Vagina (tissue), 2 donors: ENCODE measurements at regions not wholly inside any gene's neighbourhood (a gene's known extent, or its start where the extent isn't known, plus 50 kb on each side); places are given as distances from the start of the nearest gene placed in this dataset.

Experiments used
- DNase-seq, 2 donors: peaks; one replicate each; pipeline ENCODE4 v3.0.0-alpha.2; 2017; ENCODE audit errors: extremely low spot score in 2 of 2
- H3K27ac ChIP-seq: fragments of 200-600 bp; sonication (generic); one replicate; pipeline ENCODE4 v1.5.1; 2019
- H3K27me3 ChIP-seq: fragments of 200-600 bp; sonication (generic); one replicate; pipeline ENCODE4 v1.5.1; 2019
- H3K36me3 ChIP-seq, 2 donors: fragments of 200-600 bp; sonication (generic); one replicate each; pipeline ENCODE4 v1.5.1; 2017 to 2019
- H3K4me1 ChIP-seq: fragments of 200-600 bp; sonication (generic); one replicate; pipeline ENCODE4 v1.5.1; 2019
- H3K4me3 ChIP-seq, 2 donors: fragments of 200-600 bp; sonication (generic); 1 replicate in 1 of 2; 2 replicates in 1 of 2; pipeline ENCODE4 v1.5.1; 2016 to 2019
- H3K9me3 ChIP-seq: fragments of 200-600 bp; sonication (generic); one replicate; pipeline ENCODE4 v1.5.1; 2019
- CTCF ChIP-seq, 3 experiments: fragments of 450-650 bp in 2 of 3; fragments of 200-600 bp in 1 of 3; sonication (generic) in 1 of 3; IDR thresholded peaks; one replicate each; pipeline ENCODE4 v1.5.1; 2017 to 2019; ENCODE audit warnings: antibody characterized with exemption in 3 of 3, mild to moderate bottlenecking in 2 of 3, moderate library complexity in 2 of 3
- POLR2A ChIP-seq, 2 donors: fragments of 450-650 bp; IDR thresholded peaks; one replicate each; pipeline ENCODE4 v1.6.1; 2017; ENCODE audit warnings: antibody characterized with exemption in 2 of 2, mild to moderate bottlenecking in 2 of 2, moderate library complexity in 2 of 2
- POLR2AphosphoS5 ChIP-seq, 2 donors: sonication (generic); formaldehyde crosslinking; IDR thresholded peaks; one replicate each; pipeline ENCODE4 v1.9.0; 2017; ENCODE audit warnings: antibody characterized with exemption in 2 of 2, mild to moderate bottlenecking in 2 of 2, low read depth in 1 of 2; ENCODE audit not compliant: insufficient read depth in 1 of 2
- intact Hi-C: fragments of 100-400 bp; cut with DNase I; formaldehyde crosslinking; loops from one replicate; pipeline ENCODE4 v1.15.1; 2023

DNA sequence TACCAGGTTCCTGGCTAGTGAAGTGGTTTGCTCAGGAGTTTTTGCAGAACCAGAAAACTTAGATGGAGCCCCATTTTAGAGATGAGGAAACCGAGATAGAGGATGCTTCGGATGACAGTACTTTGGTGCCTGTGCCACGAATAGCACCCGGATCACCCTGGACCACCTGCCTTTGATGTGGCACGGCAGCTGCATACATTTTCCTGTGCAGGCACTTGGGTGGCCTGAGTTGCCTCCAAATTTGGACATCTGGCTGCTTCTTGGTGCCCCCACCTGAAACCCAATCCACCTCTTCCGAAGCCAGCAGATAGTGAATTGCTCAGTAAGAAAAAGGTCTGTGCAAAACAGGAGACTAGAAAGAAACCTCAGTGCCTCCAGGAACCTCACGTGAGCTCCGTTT is 140.6 kb upstream of the ID2 start:
- peaks cover 62% of the 10 kb centered on the region for H3K4me1 ChIP-seq
- no peak for DNase-seq
- H3K27me3 ChIP-seq, result no peaks in the 10 kb centered on the region
- no peaks in the 10 kb centered on the region for H3K36me3 ChIP-seq
- intact Hi-C loops, result no loop called here
- no peak overlapping the region for H3K27ac ChIP-seq
- TF ChIP-seq POLR2AphosphoS5 (IDR thresholded peaks at IDR 0.05; ENCODE audit: insufficient read depth in 1 of 2, low read depth in 1 of 2) (no peak), POLR2A (IDR thresholded peaks at IDR 0.05) (no peak), CTCF (IDR thresholded peaks at IDR 0.05) (no peak)
- no peak overlapping the region for H3K4me3 ChIP-seq
- no peaks in the 10 kb centered on the region for H3K9me3 ChIP-seq

GRCh38 chr2:8541636-8542035 is 140.2 kb upstream of the ID2 start:
- no peak overlapping the region for H3K4me3 ChIP-seq
- H3K27me3 ChIP-seq, result no peaks in the 10 kb centered on the region
- no peak overlapping the region for H3K27ac ChIP-seq
- no peaks in the 10 kb centered on the region for H3K36me3 ChIP-seq
- peaks cover 58% of the 10 kb centered on the region for H3K4me1 ChIP-seq
- intact Hi-C loops, result no loop called here
- DNase-seq, result no peak
- no peak for TF ChIP-seq POLR2AphosphoS5 (IDR thresholded peaks at IDR 0.05; ENCODE audit: insufficient read depth in 1 of 2, low read depth in 1 of 2)
- no peak for TF ChIP-seq CTCF (IDR thresholded peaks at IDR 0.05)
- no peak for TF ChIP-seq POLR2A (IDR thresholded peaks at IDR 0.05)
- H3K9me3 ChIP-seq, result no peaks in the 10 kb centered on the region

DNA sequence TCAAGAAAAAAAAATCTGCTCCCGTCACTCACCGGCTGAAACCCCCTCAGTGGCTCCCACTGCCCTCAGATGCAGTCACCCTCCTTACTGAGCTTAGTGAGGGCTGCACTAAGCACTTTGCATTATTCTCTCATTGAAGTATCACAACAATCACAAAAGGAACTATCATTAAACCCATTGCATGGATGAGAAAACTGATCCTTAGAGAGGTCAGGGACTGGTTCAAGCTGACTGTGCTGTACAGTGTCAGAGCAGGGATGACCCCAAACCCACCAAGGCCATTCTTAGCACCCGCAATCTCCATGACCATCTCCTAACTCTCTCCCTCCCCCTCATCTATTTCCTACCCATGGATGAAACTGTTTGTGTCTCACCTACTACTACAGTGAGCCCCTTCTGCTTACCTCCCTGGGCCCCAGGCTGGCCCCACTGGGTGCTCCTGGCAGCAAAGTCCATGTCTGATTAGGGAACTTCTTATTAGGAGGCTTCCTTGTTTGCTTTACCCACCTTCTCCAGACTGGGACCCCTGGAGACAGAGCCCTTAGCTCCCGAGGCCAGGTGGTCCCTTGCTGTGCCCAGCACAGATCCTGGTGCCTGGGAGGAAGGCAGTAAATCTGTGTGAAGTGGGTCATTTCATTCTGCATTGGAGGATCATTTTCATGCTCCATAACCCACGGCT is 139.3 kb upstream of the ID2 start:
- Histone ChIP-seq H3K27me3 (no peaks in the 10 kb centered on the region), H3K27ac (peak overlapping the region; percentile 47), H3K36me3 (no peaks in the 10 kb centered on the region), H3K9me3 (no peaks in the 10 kb centered on the region), H3K4me1 (peaks cover 49% of the 10 kb centered on the region), H3K4me3 (no peak overlapping the region)
- no peak for DNase-seq
- intact Hi-C loops, result no loop called here
- TF ChIP-seq POLR2A (IDR thresholded peaks at IDR 0.05) (no peak), POLR2AphosphoS5 (IDR thresholded peaks at IDR 0.05; ENCODE audit: insufficient read depth in 1 of 2, low read depth in 1 of 2) (no peak), CTCF (IDR thresholded peaks at IDR 0.05) (no peak)

- no peak for TF ChIP-seq CTCF (IDR thresholded peaks at IDR 0.05)
- TF ChIP-seq POLR2AphosphoS5 (IDR thresholded peaks at IDR 0.05; ENCODE audit: insufficient read depth in 1 of 2, low read depth in 1 of 2), result no peak
- TF ChIP-seq POLR2A (IDR thresholded peaks at IDR 0.05), result no peak
- Histone ChIP-seq H3K27me3 (no peaks in the 10 kb centered on the region), H3K4me3 (no peak overlapping the region), H3K9me3 (no peaks in the 10 kb centered on the region), H3K27ac (peak overlapping the region; percentile 47), H3K4me1 (peaks cover 44% of the 10 kb centered on the region), H3K36me3 (no peaks in the 10 kb centered on the region)
- DNase-seq, result no peak
- intact Hi-C loops, result no loop called here
Measured at GRCh38 chr2:8543060-8543382, 138.8 kb upstream of the ID2 start.

- H3K36me3 ChIP-seq, result no peaks in the 10 kb centered on the region
- no peaks in the 10 kb centered on the region for H3K9me3 ChIP-seq
- no peak overlapping the region for H3K4me3 ChIP-seq
- TF ChIP-seq POLR2A (IDR thresholded peaks at IDR 0.05) (no peak), POLR2AphosphoS5 (IDR thresholded peaks at IDR 0.05; ENCODE audit: insufficient read depth in 1 of 2, low read depth in 1 of 2) (peak in 1 of 2 donors; percentile 56)
- no peaks in the 10 kb centered on the region for H3K27me3 ChIP-seq
- DNase-seq, result no peak
- intact Hi-C loops, result no loop called here
- H3K4me1 ChIP-seq, result peaks cover 44% of the 10 kb centered on the region
- peak overlapping the region; percentile 47 for H3K27ac ChIP-seq
Measured at GRCh38 chr2:8543383-8544170, 138.3 kb upstream of the ID2 start.
